HG03103 (cell line): ENCODE measurements at regions not wholly inside any gene's neighbourhood (a gene's known extent, or its start where the extent isn't known, plus 50 kb on each side); places are given as distances from the start of the nearest gene placed in this dataset.
"Not testable (repeated sequence)": the region's sequence is repeated elsewhere in the genome, so short reads cannot be mapped to it uniquely, and the experiment has no call there.

Experiments
- ATAC-seq: cut with Tn5 transposase; IDR thresholded peaks from one replicate; pipeline ENCODE4 v1.9.1; 2021; ENCODE audit warnings: low read depth; ENCODE audit not compliant: unreplicated experiment

- ATAC-seq, result not testable (repeated sequence)
These were observed 1075.2 kb upstream of the NOVA1 start for GRCh38 chr14:27672811-27673737.

- ATAC-seq, result no peak
These were observed 1080.5 kb upstream of the FOXG1 start for GRCh38 chr14:27686137-27686536.

DNA sequence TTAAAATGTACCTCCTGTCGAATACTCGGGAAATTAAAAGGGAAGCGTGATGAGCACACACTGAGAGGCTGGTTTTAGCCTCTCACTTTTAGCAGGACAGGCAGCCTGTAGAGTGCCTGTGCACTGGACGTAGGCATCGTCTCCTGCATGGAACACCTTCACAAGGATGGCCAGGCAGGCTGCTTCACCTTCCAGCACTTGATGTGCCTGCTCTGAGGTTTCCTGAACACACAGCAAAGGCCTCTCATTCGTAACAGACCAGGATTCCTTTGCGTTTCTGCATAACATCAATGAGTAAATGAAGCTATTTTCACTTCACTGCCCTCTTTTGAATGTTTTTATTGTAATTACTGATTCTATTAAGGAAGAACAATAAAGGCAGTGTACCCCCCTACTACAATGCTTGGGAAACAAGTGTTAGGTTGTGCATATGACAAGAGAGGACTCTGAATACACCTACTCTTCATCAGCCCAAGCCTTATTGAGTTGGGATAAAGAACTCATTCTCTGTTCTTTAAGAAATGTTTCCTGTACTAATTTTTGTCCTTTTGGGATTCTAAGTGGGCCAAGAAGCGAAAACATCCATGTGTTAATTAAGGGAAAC, 1077.6 kb upstream of the FOXG1 start:
- ATAC-seq, result no peak

GRCh38 chr14:27712364-27712763, 1054.2 kb upstream of the FOXG1 start:
- no peak for ATAC-seq

DNA sequence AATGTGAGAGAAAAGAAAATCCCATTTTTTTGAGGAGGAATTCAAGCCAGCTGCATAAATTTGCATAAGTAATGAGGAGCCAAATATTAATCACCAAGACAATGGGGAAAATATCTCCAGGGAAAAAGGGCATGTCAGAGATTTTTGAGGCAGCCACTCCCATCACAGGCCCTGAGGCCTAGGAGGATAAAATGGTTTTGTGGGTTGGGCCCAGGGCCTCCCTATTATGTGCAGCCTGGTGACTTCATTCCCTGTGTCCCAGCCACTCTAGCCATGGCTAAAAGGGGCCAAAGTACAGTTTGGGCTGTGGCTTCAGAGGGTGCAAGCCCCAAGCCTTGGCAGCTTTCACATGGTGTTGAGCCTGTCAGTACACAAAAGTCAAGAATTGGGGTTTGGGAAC, 1051.0 kb upstream of the FOXG1 start:
- ATAC-seq, result no peak

DNA sequence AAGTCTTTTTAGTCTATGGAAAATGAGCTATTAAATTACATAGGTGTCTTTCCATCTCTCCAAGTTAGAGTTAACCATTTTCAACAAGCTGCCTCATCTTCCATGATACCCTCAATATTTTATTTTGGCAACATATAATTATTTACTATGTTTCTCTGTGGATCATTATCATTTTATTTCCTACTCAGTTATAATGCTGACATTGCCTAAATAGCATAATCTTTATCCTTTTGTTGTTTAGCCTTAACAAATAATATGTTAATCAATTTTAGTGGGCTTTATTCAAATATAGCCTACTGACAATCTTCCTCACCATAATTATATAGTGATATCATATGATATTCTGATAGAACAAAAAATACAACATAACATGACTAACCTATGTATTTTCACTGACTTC, 1044.8 kb upstream of the FOXG1 start:
- ATAC-seq, result no peak

DNA sequence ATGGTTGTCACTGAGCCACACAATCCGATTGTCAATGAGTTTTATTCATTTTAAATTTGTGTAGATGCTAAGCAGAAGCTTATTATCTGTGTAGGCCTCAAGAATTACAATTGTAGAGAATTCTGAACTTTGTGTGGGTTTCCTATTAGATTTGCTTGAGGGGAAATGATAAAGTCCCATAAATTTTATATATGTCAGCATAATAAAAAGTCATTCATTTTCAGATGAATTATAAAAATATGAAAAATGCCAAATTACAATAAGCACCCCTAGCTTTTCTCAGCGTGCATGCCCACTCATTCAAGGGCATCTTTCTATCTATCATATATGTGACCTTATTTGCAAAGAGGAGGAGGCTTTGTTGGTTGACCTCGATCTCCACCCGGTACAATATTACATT, 1041.1 kb upstream of the FOXG1 start:
- ATAC-seq, result no peak

DNA sequence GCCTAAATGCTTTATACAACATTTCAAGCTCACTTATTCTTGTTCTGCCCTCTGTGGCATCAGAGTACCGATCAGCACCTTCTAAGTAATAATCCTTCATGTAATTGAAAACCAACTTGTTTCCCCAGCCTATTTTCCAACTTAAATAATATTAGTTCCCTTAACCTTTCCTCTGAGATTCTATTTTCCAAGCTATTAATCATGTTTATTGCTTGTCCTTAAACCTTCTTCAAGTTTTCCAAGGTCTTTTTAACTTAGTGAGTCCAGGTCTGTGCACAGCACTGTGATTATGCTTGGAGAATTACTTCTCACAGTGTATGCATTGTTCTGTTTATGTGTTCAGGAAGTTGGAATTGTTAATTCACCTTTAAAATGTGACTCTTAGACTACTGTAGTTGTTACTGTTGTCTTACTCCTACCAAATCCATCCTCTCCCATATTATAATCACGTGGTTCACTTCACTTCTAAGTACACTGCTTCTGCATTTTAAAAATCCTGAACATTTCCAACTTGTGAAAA, 1039.3 kb upstream of the FOXG1 start:
- no peak for ATAC-seq

DNA sequence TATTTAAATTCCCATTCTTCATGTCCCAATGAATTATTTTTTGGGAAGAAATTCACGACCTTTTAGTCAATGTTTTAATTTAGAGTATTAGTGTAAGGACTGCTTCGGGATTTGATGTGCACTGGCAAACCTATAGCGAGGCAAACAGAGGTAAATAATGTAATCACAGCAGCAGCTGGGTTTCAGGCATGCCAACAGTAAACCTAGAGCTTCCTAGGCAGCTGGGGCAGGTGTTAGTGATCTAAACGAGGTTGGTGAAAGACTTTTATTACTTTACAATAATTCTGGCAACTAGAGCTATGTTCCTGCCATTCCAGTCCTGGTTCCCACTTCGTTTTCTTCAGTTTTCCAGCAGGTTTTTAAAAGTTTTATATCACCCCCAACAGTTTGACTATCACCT, 1036.4 kb upstream of the FOXG1 start:
- no peak for ATAC-seq

DNA sequence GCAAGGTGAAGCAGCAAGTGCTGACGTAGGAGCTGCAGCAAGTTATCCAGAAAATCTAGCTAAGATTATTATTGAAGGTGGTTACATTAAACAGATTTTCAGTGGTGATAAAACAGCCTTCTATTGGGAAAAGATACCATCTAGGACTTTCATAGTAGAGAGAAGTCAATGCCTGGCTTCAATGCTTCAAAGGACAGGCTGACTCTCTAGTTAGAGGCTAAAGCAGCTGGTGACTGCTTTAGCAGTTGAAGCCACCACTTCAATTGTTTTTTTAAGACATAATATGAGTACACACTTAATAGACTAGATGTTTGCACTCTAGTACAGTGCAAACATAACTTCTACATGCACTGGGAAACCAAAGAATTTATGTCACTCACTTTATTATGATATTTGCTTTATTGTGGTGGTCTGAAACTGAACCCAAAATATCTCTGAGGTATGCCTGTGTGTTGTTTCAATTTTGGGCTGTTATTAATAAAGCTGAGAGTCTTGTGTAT, 1026.9 kb upstream of the FOXG1 start:
- no peak for ATAC-seq

DNA sequence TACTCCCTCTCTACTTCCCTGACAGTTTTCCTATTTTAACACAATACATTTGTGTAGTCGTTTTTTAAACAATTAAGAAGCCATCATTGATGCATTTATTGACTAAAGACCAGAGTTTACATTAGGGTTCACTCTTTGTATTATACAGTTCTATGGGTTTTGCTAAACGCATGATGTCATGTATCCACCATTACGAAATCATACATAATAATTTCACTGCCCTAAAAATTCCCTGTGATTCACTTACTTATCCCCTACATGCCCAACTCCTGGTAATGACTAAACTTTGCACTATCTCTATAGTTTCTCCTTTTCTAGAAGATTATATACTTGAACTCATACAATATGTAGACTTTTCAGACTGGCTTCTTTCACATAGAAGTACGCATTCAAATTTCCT, 1016.5 kb upstream of the FOXG1 start:
- no peak for ATAC-seq

- ATAC-seq, result not testable (repeated sequence)
These were observed 1008.9 kb upstream of the FOXG1 start for GRCh38 chr14:27757642-27758041.

GRCh38 chr14:27760367-27760766, 1006.2 kb upstream of the FOXG1 start:
- ATAC-seq, result not testable (repeated sequence)

- ATAC-seq, result not testable (repeated sequence)
These were observed 967.2 kb upstream of the FOXG1 start for GRCh38 chr14:27799066-27800028.

- ATAC-seq, result not testable (repeated sequence)
These were observed 948.7 kb upstream of the FOXG1 start for GRCh38 chr14:27817746-27818430.

DNA sequence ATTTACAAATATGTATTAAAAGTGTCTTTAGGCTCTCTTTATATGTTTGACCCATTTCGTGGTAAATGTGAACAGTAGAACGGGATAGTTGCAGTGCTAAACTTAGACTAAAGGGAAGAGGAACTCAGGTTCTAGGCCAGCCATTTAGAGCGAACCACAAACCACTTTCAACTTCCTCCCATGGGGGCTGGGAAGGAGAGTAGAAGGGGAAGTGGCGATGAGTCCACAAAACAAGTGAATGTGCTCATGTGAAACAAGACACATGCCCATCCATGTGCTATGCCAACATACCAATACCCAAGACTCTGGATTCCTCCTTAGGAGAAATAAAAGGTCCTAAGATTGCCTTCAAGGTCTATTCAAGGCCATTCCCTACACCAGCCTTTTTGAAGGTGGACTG, 940.4 kb upstream of the FOXG1 start:
- ATAC-seq, result not testable (repeated sequence)

DNA sequence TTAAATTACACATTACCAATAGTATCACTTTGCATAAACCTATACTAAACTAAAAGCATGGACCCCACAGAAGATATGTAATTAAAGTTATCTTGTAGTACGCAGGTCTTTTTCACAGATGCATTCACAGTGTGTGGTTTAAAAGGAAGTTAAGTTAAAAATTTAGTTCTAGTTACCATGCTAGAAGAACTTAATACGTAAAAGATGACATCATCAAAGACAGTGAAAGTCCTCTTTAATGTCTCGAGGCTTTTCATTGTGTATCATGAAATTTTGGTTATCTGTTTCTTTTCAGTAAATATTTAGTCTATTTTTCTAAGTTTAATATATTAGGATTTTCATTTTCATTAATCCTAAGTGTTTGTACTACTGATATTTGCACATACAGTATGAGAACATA, 934.6 kb upstream of the FOXG1 start:
- not testable (repeated sequence) for ATAC-seq

DNA sequence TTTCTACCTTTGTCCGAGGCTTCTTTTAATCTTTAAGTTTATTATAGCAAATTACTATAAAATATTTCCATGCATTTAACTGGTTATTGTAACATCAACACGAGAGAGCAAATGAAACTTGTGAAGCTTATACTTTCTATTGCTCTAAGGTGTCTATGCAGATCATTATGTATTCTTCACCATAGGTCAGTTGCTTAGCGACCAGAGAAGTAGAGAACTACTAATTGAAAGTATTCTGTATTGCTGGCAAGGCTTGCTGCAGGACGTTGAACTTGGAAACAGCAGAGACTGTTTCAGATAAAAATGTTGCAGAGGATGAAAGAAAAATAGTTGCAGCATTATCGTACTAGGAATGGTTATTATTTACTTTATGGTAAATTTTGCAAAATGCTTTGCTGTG, 933.6 kb upstream of the FOXG1 start:
- not testable (repeated sequence) for ATAC-seq

GRCh38 chr14:27836386-27836785, 930.2 kb upstream of the FOXG1 start:
- ATAC-seq, result no peak
